ENCODE measurements at regions not wholly inside any gene's neighbourhood (a gene's known extent, or its start where the extent isn't known, plus 50 kb on each side); places are given as distances from the start of the nearest gene placed in this dataset.

DNA sequence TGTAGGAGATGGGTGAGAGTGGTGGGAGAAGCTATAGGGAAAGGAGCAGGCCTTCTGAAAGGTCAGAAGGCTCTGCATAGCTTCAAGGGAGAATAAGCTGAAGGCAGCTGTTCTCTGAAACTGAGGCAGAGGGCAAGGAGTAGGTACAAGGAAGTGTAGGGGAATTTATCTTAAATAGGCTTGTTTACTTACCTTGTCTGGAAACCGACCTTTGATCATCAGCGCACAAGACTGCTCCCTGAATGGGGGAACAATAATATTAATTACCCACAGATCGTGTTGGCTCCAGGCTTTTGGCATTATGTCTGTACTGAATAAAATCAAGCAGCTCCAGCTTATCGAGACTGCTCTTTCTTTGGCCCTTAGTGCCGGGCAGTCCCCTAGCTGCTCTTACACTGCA lies 175.5 kb upstream of the MAGEB16 start:
- TF ChIP-seq, protein P1, sequence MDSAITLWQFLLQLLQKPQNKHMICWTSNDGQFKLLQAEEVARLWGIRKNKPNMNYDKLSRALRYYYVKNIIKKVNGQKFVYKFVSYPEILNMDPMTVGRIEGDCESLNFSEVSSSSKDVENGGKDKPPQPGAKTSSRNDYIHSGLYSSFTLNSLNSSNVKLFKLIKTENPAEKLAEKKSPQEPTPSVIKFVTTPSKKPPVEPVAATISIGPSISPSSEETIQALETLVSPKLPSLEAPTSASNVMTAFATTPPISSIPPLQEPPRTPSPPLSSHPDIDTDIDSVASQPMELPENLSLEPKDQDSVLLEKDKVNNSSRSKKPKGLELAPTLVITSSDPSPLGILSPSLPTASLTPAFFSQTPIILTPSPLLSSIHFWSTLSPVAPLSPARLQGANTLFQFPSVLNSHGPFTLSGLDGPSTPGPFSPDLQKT (IDR thresholded peaks at IDR 0.05; ENCODE audit: borderline replicate concordance, low read depth, low read length) = no peak
- TF ChIP-seq, protein P2, sequence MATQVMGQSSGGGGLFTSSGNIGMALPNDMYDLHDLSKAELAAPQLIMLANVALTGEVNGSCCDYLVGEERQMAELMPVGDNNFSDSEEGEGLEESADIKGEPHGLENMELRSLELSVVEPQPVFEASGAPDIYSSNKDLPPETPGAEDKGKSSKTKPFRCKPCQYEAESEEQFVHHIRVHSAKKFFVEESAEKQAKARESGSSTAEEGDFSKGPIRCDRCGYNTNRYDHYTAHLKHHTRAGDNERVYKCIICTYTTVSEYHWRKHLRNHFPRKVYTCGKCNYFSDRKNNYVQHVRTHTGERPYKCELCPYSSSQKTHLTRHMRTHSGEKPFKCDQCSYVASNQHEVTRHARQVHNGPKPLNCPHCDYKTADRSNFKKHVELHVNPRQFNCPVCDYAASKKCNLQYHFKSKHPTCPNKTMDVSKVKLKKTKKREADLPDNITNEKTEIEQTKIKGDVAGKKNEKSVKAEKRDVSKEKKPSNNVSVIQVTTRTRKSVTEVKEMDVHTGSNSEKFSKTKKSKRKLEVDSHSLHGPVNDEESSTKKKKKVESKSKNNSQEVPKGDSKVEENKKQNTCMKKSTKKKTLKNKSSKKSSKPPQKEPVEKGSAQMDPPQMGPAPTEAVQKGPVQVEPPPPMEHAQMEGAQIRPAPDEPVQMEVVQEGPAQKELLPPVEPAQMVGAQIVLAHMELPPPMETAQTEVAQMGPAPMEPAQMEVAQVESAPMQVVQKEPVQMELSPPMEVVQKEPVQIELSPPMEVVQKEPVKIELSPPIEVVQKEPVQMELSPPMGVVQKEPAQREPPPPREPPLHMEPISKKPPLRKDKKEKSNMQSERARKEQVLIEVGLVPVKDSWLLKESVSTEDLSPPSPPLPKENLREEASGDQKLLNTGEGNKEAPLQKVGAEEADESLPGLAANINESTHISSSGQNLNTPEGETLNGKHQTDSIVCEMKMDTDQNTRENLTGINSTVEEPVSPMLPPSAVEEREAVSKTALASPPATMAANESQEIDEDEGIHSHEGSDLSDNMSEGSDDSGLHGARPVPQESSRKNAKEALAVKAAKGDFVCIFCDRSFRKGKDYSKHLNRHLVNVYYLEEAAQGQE (tag by site-specific recombination; IDR thresholded peaks at IDR 0.05) = no peak
- TF ChIP-seq, protein P3, sequence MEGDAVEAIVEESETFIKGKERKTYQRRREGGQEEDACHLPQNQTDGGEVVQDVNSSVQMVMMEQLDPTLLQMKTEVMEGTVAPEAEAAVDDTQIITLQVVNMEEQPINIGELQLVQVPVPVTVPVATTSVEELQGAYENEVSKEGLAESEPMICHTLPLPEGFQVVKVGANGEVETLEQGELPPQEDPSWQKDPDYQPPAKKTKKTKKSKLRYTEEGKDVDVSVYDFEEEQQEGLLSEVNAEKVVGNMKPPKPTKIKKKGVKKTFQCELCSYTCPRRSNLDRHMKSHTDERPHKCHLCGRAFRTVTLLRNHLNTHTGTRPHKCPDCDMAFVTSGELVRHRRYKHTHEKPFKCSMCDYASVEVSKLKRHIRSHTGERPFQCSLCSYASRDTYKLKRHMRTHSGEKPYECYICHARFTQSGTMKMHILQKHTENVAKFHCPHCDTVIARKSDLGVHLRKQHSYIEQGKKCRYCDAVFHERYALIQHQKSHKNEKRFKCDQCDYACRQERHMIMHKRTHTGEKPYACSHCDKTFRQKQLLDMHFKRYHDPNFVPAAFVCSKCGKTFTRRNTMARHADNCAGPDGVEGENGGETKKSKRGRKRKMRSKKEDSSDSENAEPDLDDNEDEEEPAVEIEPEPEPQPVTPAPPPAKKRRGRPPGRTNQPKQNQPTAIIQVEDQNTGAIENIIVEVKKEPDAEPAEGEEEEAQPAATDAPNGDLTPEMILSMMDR (tag by site-specific recombination; IDR thresholded peaks at IDR 0.05) = no peak
- TF ChIP-seq ZBTB20 (tag by site-specific recombination; IDR thresholded peaks at IDR 0.05) (no peak), BCL11B (tag by site-specific recombination; IDR thresholded peaks at IDR 0.05; ENCODE audit: low read depth) (no peak), YY1 (tag by site-specific recombination; IDR thresholded peaks at IDR 0.05) (no peak), ZNF629 (tag by site-specific recombination; IDR thresholded peaks at IDR 0.05) (no peak), ZNF239 (tag by site-specific recombination; IDR thresholded peaks at IDR 0.05) (no peak), MZF1 (tag by site-specific recombination; IDR thresholded peaks at IDR 0.05; ENCODE audit: borderline replicate concordance) (no peak), ZNF274 (IDR thresholded peaks at IDR 0.05; ENCODE audit: low read length) (no peak), ZNF274 (tag by site-specific recombination; IDR thresholded peaks at IDR 0.05; ENCODE audit: borderline replicate concordance) (no peak), ZNF302 (tag by site-specific recombination; IDR thresholded peaks at IDR 0.05; ENCODE audit: low read depth) (no peak)
- TF ChIP-seq, protein P4, sequence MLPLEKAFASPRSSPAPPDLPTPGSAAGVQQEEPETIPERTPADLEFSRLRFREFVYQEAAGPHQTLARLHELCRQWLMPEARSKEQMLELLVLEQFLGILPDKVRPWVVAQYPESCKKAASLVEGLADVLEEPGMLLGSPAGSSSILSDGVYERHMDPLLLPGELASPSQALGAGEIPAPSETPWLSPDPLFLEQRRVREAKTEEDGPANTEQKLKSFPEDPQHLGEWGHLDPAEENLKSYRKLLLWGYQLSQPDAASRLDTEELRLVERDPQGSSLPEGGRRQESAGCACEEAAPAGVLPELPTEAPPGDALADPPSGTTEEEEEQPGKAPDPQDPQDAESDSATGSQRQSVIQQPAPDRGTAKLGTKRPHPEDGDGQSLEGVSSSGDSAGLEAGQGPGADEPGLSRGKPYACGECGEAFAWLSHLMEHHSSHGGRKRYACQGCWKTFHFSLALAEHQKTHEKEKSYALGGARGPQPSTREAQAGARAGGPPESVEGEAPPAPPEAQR (tag by site-specific recombination; IDR thresholded peaks at IDR 0.05) = no peak

Data from HEK293 (cell line).